A673 (cell line): ENCODE measurements at regions not wholly inside any gene's neighbourhood (a gene's known extent, or its start where the extent isn't known, plus 50 kb on each side); places are given as distances from the start of the nearest gene placed in this dataset.

Experiments used
- BruUV-seq: library from RNA; stranded (reverse); fragments of 400-500 nt; replicated peaks from 2 replicates; lab custom pipeline; 2021; lab: Mats Ljungman, UMichigan
- CTCF ChIA-PET: fragments of 300-600 bp; sonication (Branson Sonifier 250); formaldehyde crosslinking; loops from one replicate; lab custom pipeline; 2022; ENCODE audit warnings: antibody characterized with exemption; lab: Charles Lee
- POLR2A ChIA-PET: fragments of 300-600 bp; sonication (Branson Sonifier 250); formaldehyde crosslinking; loops from one replicate; lab custom pipeline; 2022; ENCODE audit warnings: antibody characterized with exemption; ENCODE audit not compliant: low non-redundant PET; lab: Charles Lee
- DNase-seq: peaks from one replicate; pipeline ENCODE4 v3.0.0-alpha.2; 2015; ENCODE audit warnings: low spot score
- H3K27ac ChIP-seq: fragments of 200-600 bp; sonication (generic); 2 replicates; pipeline ENCODE4 v1.5.1; 2016; ENCODE audit warnings: mixed run types, low read depth, mild to moderate bottlenecking, mixed read lengths, antibody characterized with exemption, low read length; ENCODE audit not compliant: poor library complexity, severe bottlenecking
- H3K27me3 ChIP-seq: fragments of 200-600 bp; sonication (generic); replicated peaks from 2 replicates; pipeline ENCODE4 v1.6.1; 2017; ENCODE audit warnings: mixed run types, low read depth, mild to moderate bottlenecking, mixed read lengths, antibody characterized with exemption, low read length; ENCODE audit not compliant: insufficient read depth, poor library complexity
- H3K36me3 ChIP-seq: fragments of 200-600 bp; sonication (generic); 2 replicates; pipeline ENCODE4 v1.6.1; 2016; ENCODE audit warnings: mixed run types, mild to moderate bottlenecking, mixed read lengths, antibody characterized with exemption, low read length; ENCODE audit not compliant: insufficient read depth, poor library complexity, severe bottlenecking
- H3K4me1 ChIP-seq: fragments of 200-600 bp; sonication (generic); 2 replicates; pipeline ENCODE4 v1.6.1; 2017; ENCODE audit warnings: mixed run types, mild to moderate bottlenecking, mixed read lengths, antibody characterized with exemption, low read length; ENCODE audit not compliant: insufficient read depth, poor library complexity, severe bottlenecking
- H3K4me3 ChIP-seq: fragments of 200-600 bp; sonication (generic); 2 replicates; pipeline ENCODE4 v1.5.1; 2016; ENCODE audit warnings: low read depth, mixed run types, mild to moderate bottlenecking, mixed read lengths, low read length; ENCODE audit not compliant: poor library complexity, severe bottlenecking
- H3K9me3 ChIP-seq: fragments of 200-600 bp; sonication (generic); 2 replicates; pipeline ENCODE4 v1.6.1; 2016; ENCODE audit warnings: mixed run types, low read depth, mild to moderate bottlenecking, mixed read lengths, antibody characterized with exemption, low read length; ENCODE audit not compliant: poor library complexity, severe bottlenecking
- CTCF ChIP-seq: fragments of 300-800, 200-600 bp; sonication (generic); conservative IDR thresholded peaks from 2 replicates; pipeline ENCODE4 v1.5.1; 2017; ENCODE audit warnings: low read depth, mild to moderate bottlenecking, antibody characterized with exemption, low read length, moderate library complexity, mixed read lengths
- EZH2 ChIP-seq: fragments of 200-600 bp; sonication (generic); IDR thresholded peaks from 2 replicates; pipeline ENCODE4 v1.6.1; 2017; ENCODE audit warnings: borderline replicate concordance, low read depth, mild to moderate bottlenecking, mixed read lengths, antibody characterized with exemption, low read length; ENCODE audit not compliant: poor library complexity, severe bottlenecking
- intact Hi-C: fragments of 100-400 bp; cut with micrococcal nuclease; formaldehyde crosslinking; loops from one replicate; pipeline ENCODE4 v1.10.0; 2022; ENCODE audit not compliant: unreplicated experiment

- intact Hi-C loops: loop anchor here (1.0 kb wide), 2 partner anchors 347 to 402 kb away; no protein-coding TSS in a partner anchor
- ChIA-PET POLR2A (no interaction called here), CTCF (interaction anchor here (0.5 to 2.0 kb wide), 6 partner anchors 12 to 707 kb away, joined by 3 to 16 read pairs (median 4); no protein-coding TSS in a partner anchor)
- peak; percentile 80 for DNase-seq
- H3K4me1 ChIP-seq: peaks cover 15% of the 10 kb centered on the region
- no peaks in the 10 kb centered on the region for H3K27me3 ChIP-seq
- no peak overlapping the region for H3K27ac ChIP-seq
- H3K9me3 ChIP-seq: no peaks in the 10 kb centered on the region
- no TSS peak for BruUV-seq
- H3K36me3 ChIP-seq: no peaks in the 10 kb centered on the region
- H3K4me3 ChIP-seq: no peak overlapping the region
- TF ChIP-seq CTCF (peak; percentile 66), EZH2 (no peak)
These were observed 64.2 kb upstream of the ARL8B start for GRCh38 chr3:5057857-5058324.

- peak; percentile 93 for DNase-seq
- CTCF ChIA-PET: interaction anchor here (1.3 to 2.0 kb wide), 2 partner anchors 347 to 708 kb away, joined by 4 to 16 read pairs; no protein-coding TSS in a partner anchor
- Histone ChIP-seq H3K4me1 (peaks cover 15% of the 10 kb centered on the region), H3K4me3 (no peak overlapping the region), H3K9me3 (no peaks in the 10 kb centered on the region), H3K36me3 (no peaks in the 10 kb centered on the region), H3K27ac (peak overlapping the region; percentile 39), H3K27me3 (no peaks in the 10 kb centered on the region)
- TF ChIP-seq CTCF: no peak
- TF ChIP-seq EZH2: no peak
- BruUV-seq: no TSS peak
- POLR2A ChIA-PET: no interaction called here
- intact Hi-C loops: loop anchor here (1.0 kb wide), 1 partner anchor 402 kb away; no protein-coding TSS in a partner anchor
These were observed 63.6 kb upstream of the ARL8B start for GRCh38 chr3:5058471-5058951.

GRCh38 chr3:5059782-5060181 is 62.3 kb upstream of the ARL8B start:
- intact Hi-C loops: no loop called here

More at GRCh38 chr3:5059782-5060181, 62.3 kb upstream of the ARL8B start:
- Histone ChIP-seq H3K9me3 (no peaks in the 10 kb centered on the region), H3K4me1 (peaks cover 15% of the 10 kb centered on the region), H3K36me3 (no peaks in the 10 kb centered on the region), H3K4me3 (no peak overlapping the region), H3K27ac (no peak overlapping the region), H3K27me3 (no peaks in the 10 kb centered on the region)
- ChIA-PET POLR2A (no interaction called here), CTCF (interaction anchor here (0.6 kb wide), 1 partner anchor 1796 kb away, joined by 4 read pairs; no protein-coding TSS in a partner anchor)
- no TSS peak for BruUV-seq
- no peak for DNase-seq
- TF ChIP-seq EZH2 (no peak), CTCF (no peak)
